ENCODE measurements at regions not wholly inside any gene's neighbourhood (a gene's known extent, or its start where the extent isn't known, plus 50 kb on each side); places are given as distances from the start of the nearest gene placed in this dataset.

DNA sequence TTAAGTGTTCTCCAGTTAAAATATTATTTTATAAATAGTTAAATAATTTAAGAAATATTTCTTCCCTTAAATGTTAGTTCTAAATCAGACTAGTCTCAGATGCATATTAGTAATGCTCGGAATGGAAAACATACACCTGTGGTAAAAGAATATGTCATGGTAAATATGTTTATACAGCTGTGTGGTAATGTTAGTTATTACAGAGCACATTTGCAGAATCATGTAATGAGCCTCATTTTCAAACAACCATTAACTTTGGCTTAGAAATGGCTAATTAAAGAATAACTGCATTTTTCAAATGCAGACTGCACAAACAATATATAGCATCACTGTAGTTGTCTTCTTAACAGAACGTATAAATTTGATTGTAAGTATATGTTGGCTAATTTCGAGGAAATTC lies 90.3 kb downstream of the DISP1 start:
- TF ChIP-seq, protein P1, sequence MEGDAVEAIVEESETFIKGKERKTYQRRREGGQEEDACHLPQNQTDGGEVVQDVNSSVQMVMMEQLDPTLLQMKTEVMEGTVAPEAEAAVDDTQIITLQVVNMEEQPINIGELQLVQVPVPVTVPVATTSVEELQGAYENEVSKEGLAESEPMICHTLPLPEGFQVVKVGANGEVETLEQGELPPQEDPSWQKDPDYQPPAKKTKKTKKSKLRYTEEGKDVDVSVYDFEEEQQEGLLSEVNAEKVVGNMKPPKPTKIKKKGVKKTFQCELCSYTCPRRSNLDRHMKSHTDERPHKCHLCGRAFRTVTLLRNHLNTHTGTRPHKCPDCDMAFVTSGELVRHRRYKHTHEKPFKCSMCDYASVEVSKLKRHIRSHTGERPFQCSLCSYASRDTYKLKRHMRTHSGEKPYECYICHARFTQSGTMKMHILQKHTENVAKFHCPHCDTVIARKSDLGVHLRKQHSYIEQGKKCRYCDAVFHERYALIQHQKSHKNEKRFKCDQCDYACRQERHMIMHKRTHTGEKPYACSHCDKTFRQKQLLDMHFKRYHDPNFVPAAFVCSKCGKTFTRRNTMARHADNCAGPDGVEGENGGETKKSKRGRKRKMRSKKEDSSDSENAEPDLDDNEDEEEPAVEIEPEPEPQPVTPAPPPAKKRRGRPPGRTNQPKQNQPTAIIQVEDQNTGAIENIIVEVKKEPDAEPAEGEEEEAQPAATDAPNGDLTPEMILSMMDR (IDR thresholded peaks at IDR 0.05), result no peak
- TF ChIP-seq EZH2 (IDR thresholded peaks at IDR 0.05), result no peak

All from neural progenitor cell (in vitro differentiated cells).